Vagina (tissue), 2 donors: ENCODE measurements at regions not wholly inside any gene's neighbourhood (a gene's known extent, or its start where the extent isn't known, plus 50 kb on each side); places are given as distances from the start of the nearest gene placed in this dataset.

ENCODE experiments used
- DNase-seq, 2 donors: peaks; one replicate each; pipeline ENCODE4 v3.0.0-alpha.2; 2017; ENCODE audit errors: extremely low spot score in 2 of 2
- H3K27ac ChIP-seq: fragments of 200-600 bp; sonication (generic); one replicate; pipeline ENCODE4 v1.5.1; 2019
- H3K27me3 ChIP-seq: fragments of 200-600 bp; sonication (generic); one replicate; pipeline ENCODE4 v1.5.1; 2019
- H3K36me3 ChIP-seq, 2 donors: fragments of 200-600 bp; sonication (generic); one replicate each; pipeline ENCODE4 v1.5.1; 2017 to 2019
- H3K4me1 ChIP-seq: fragments of 200-600 bp; sonication (generic); one replicate; pipeline ENCODE4 v1.5.1; 2019
- H3K4me3 ChIP-seq, 2 donors: fragments of 200-600 bp; sonication (generic); 1 replicate in 1 of 2; 2 replicates in 1 of 2; pipeline ENCODE4 v1.5.1; 2016 to 2019
- H3K9me3 ChIP-seq: fragments of 200-600 bp; sonication (generic); one replicate; pipeline ENCODE4 v1.5.1; 2019
- CTCF ChIP-seq, 3 experiments: fragments of 450-650 bp in 2 of 3; fragments of 200-600 bp in 1 of 3; sonication (generic) in 1 of 3; IDR thresholded peaks; one replicate each; pipeline ENCODE4 v1.5.1; 2017 to 2019; ENCODE audit warnings: antibody characterized with exemption in 3 of 3, mild to moderate bottlenecking in 2 of 3, moderate library complexity in 2 of 3
- POLR2A ChIP-seq, 2 donors: fragments of 450-650 bp; IDR thresholded peaks; one replicate each; pipeline ENCODE4 v1.6.1; 2017; ENCODE audit warnings: antibody characterized with exemption in 2 of 2, mild to moderate bottlenecking in 2 of 2, moderate library complexity in 2 of 2
- POLR2AphosphoS5 ChIP-seq, 2 donors: sonication (generic); formaldehyde crosslinking; IDR thresholded peaks; one replicate each; pipeline ENCODE4 v1.9.0; 2017; ENCODE audit warnings: antibody characterized with exemption in 2 of 2, mild to moderate bottlenecking in 2 of 2, low read depth in 1 of 2; ENCODE audit not compliant: insufficient read depth in 1 of 2
- intact Hi-C: fragments of 100-400 bp; cut with DNase I; formaldehyde crosslinking; loops from one replicate; pipeline ENCODE4 v1.15.1; 2023

- TF ChIP-seq POLR2AphosphoS5 (IDR thresholded peaks at IDR 0.05; ENCODE audit: insufficient read depth in 1 of 2, low read depth in 1 of 2) (no peak), POLR2A (IDR thresholded peaks at IDR 0.05) (no peak), CTCF (IDR thresholded peaks at IDR 0.05) (no peak)
- H3K9me3 ChIP-seq, result no peaks in the 10 kb centered on the region
- H3K4me1 ChIP-seq, result peaks cover 47% of the 10 kb centered on the region
- DNase-seq, result no peak
- peak overlapping the region; percentile 53 for H3K27ac ChIP-seq
- H3K36me3 ChIP-seq, result no peaks in the 10 kb centered on the region
- H3K27me3 ChIP-seq, result no peaks in the 10 kb centered on the region
- no peak overlapping the region for H3K4me3 ChIP-seq
- intact Hi-C loops, result no loop called here
These were observed 226.2 kb upstream of the MARCKS start for GRCh38 chr6:113630738-113631535.

GRCh38 chr6:113631666-113632065, 225.5 kb upstream of the MARCKS start:
- Histone ChIP-seq H3K36me3 (no peaks in the 10 kb centered on the region), H3K27me3 (no peaks in the 10 kb centered on the region), H3K27ac (peak overlapping the region; percentile 53), H3K4me1 (peaks cover 52% of the 10 kb centered on the region), H3K4me3 (no peak overlapping the region), H3K9me3 (no peaks in the 10 kb centered on the region)
- no peak for DNase-seq
- TF ChIP-seq POLR2A (IDR thresholded peaks at IDR 0.05) (no peak), POLR2AphosphoS5 (IDR thresholded peaks at IDR 0.05; ENCODE audit: insufficient read depth in 1 of 2, low read depth in 1 of 2) (no peak), CTCF (IDR thresholded peaks at IDR 0.05) (no peak)
- intact Hi-C loops, result no loop called here

- DNase-seq, result peak in 1 of 2 donors; percentile 89
- intact Hi-C loops, result no loop called here
- peak overlapping the region; percentile 53 for H3K27ac ChIP-seq
- no peaks in the 10 kb centered on the region for H3K9me3 ChIP-seq
- peak overlapping the region; percentile 8 to 11 for H3K4me3 ChIP-seq
- H3K27me3 ChIP-seq, result no peaks in the 10 kb centered on the region
- no peaks in the 10 kb centered on the region for H3K36me3 ChIP-seq
- peak in 1 of 2 donors; percentile 81 for TF ChIP-seq POLR2AphosphoS5 (IDR thresholded peaks at IDR 0.05; ENCODE audit: insufficient read depth in 1 of 2, low read depth in 1 of 2)
- TF ChIP-seq CTCF (IDR thresholded peaks at IDR 0.05), result no peak
- no peak for TF ChIP-seq POLR2A (IDR thresholded peaks at IDR 0.05)
- peaks cover 54% of the 10 kb centered on the region for H3K4me1 ChIP-seq
These were observed 224.8 kb upstream of the MARCKS start for GRCh38 chr6:113632220-113632864.

GRCh38 chr6:113633638-113634037, 223.5 kb upstream of the MARCKS start:
- no peak for TF ChIP-seq POLR2A (IDR thresholded peaks at IDR 0.05)
- TF ChIP-seq POLR2AphosphoS5 (IDR thresholded peaks at IDR 0.05; ENCODE audit: insufficient read depth in 1 of 2, low read depth in 1 of 2), result no peak
- no peak for TF ChIP-seq CTCF (IDR thresholded peaks at IDR 0.05)
- Histone ChIP-seq H3K27ac (peak overlapping the region; percentile 53), H3K4me1 (peaks cover 54% of the 10 kb centered on the region), H3K27me3 (no peaks in the 10 kb centered on the region), H3K4me3 (no peak overlapping the region), H3K36me3 (no peaks in the 10 kb centered on the region), H3K9me3 (no peaks in the 10 kb centered on the region)
- intact Hi-C loops, result no loop called here
- DNase-seq, result no peak
